BLaER1 treated with 17β-estradiol and CSF1 and Interleukin-3, amounts not matched to agents 10 nM and 100 nM (cell line): ENCODE measurements at regions not wholly inside any gene's neighbourhood (a gene's known extent, or its start where the extent isn't known, plus 50 kb on each side); places are given as distances from the start of the nearest gene placed in this dataset.

Experiments used
- H3K27ac ChIP-seq, 11 experiments: shearing (Covaris generic); formaldehyde crosslinking; 2 replicates each; pipeline ENCODE4 v1.8.1; 2022
- H3K27me3 ChIP-seq, 11 experiments: shearing (Covaris generic); formaldehyde crosslinking; 2 replicates each; pipeline ENCODE4 v1.8.1; 2022
- H3K36me3 ChIP-seq, 11 experiments: shearing (Covaris generic); formaldehyde crosslinking; 2 replicates each; pipeline ENCODE4 v1.8.1; 2022
- H3K4me1 ChIP-seq, 10 experiments: shearing (Covaris generic); formaldehyde crosslinking; 2 replicates each; pipeline ENCODE4 v1.8.1; 2022
- H3K4me2 ChIP-seq, 11 experiments: shearing (Covaris generic); formaldehyde crosslinking; 2 replicates each; pipeline ENCODE4 v1.8.1; 2022
- H3K4me3 ChIP-seq, 10 experiments: shearing (Covaris generic); formaldehyde crosslinking; 2 replicates each; pipeline ENCODE4 v1.8.1; 2022
- H3K9ac ChIP-seq, 11 experiments: shearing (Covaris generic); formaldehyde crosslinking; 2 replicates each; pipeline ENCODE4 v1.8.1; 2022
- H3K9me3 ChIP-seq, 11 experiments: shearing (Covaris generic); formaldehyde crosslinking; replicated peaks in 1 of 11; 2 replicates each; pipeline ENCODE4 v1.8.1; 2022
- H4K20me1 ChIP-seq, 11 experiments: shearing (Covaris generic); formaldehyde crosslinking; 2 replicates each; pipeline ENCODE4 v1.8.1; 2022
- Cebpa-rat ChIP-seq, 11 experiments: shearing (Covaris generic); IDR thresholded peaks; 2 replicates each; pipeline ENCODE4 v1.8.1; 2022

- TF ChIP-seq Cebpa-rat (IDR thresholded peaks at IDR 0.05), result no peak
Observed at GRCh38 chr5:147168578-147169327, 66.1 kb upstream of the STK32A start.

GRCh38 chr5:147169399-147169798 is 65.4 kb upstream of the STK32A start:
- no peaks in the 10 kb centered on the region for H3K9me3 ChIP-seq
- H3K27ac ChIP-seq, result no peak overlapping the region
- peaks cover 0 to 19% (median 1%) of the 10 kb centered on the region in 10 experiments; a peak in 6 of 20 replicates for H3K4me1 ChIP-seq
- H3K36me3 ChIP-seq, result no peaks in the 10 kb centered on the region
- H3K4me2 ChIP-seq, result peak overlapping the region in 3 of 11 experiments; percentile 30 to 64 (median 40); a peak in 5 of 22 replicates
- TF ChIP-seq Cebpa-rat (IDR thresholded peaks at IDR 0.05), result no peak
- no peak overlapping the region for H3K9ac ChIP-seq
- no peaks in the 10 kb centered on the region for H4K20me1 ChIP-seq
- no peaks in the 10 kb centered on the region for H3K27me3 ChIP-seq
- no peak overlapping the region for H3K4me3 ChIP-seq

More at GRCh38 chr5:147168578-147169327, 66.1 kb upstream of the STK32A start:
- Histone ChIP-seq H3K9ac (no peak overlapping the region), H3K27ac (no peak overlapping the region), H3K36me3 (no peaks in the 10 kb centered on the region), H4K20me1 (no peaks in the 10 kb centered on the region), H3K4me2 (peak overlapping the region in 3 of 11 experiments; percentile 30 to 64 (median 40); a peak in 6 of 22 replicates), H3K9me3 (no peaks in the 10 kb centered on the region), H3K4me3 (no peak overlapping the region), H3K4me1 (peaks cover 0 to 19% (median 1%) of the 10 kb centered on the region in 10 experiments; a peak in 6 of 20 replicates), H3K27me3 (no peaks in the 10 kb centered on the region)

DNA sequence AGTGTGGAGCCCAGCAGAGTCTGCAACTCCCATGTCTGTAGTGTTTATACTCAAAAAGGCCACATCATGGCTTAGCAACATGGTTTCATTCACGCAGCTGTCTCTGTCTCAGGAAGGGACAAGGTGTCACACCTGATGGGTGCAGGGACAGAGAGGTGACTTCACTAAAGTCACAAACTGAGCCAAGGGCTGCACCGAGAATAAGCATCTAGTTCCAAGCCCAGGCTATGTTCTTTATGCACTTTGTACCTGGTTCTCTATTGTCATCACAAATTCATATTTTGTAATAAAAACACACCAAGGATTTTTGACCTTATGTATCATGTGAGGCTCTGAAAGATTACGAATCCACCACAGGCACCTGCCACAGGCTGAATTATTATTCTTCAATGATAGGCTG is 64.9 kb upstream of the STK32A start:
- H3K4me2 ChIP-seq, result no peak overlapping the region; a peak in 1 of 22 replicates
- no peaks in the 10 kb centered on the region for H3K9me3 ChIP-seq
- H3K4me1 ChIP-seq, result peaks cover 0 to 19% (median 1%) of the 10 kb centered on the region in 10 experiments; a peak in 6 of 20 replicates
- H3K9ac ChIP-seq, result no peak overlapping the region
- no peaks in the 10 kb centered on the region for H3K27me3 ChIP-seq
- no peak overlapping the region for H3K27ac ChIP-seq
- no peaks in the 10 kb centered on the region for H4K20me1 ChIP-seq
- no peaks in the 10 kb centered on the region for H3K36me3 ChIP-seq
- TF ChIP-seq Cebpa-rat (IDR thresholded peaks at IDR 0.05), result no peak
- no peak overlapping the region for H3K4me3 ChIP-seq

- no peak overlapping the region for H3K9ac ChIP-seq
- no peaks in the 10 kb centered on the region for H3K27me3 ChIP-seq
- no peaks in the 10 kb centered on the region for H3K9me3 ChIP-seq
- H3K27ac ChIP-seq, result no peak overlapping the region
- peaks cover 0 to 19% (median 1%) of the 10 kb centered on the region in 10 experiments; a peak in 6 of 20 replicates for H3K4me1 ChIP-seq
- H3K36me3 ChIP-seq, result no peaks in the 10 kb centered on the region
- H3K4me2 ChIP-seq, result no peak overlapping the region
- no peaks in the 10 kb centered on the region for H4K20me1 ChIP-seq
- H3K4me3 ChIP-seq, result no peak overlapping the region
- no peak for TF ChIP-seq Cebpa-rat (IDR thresholded peaks at IDR 0.05)
Observed at GRCh38 chr5:147170603-147171002, 64.2 kb upstream of the STK32A start.

GRCh38 chr5:147174671-147175265 is 60.1 kb upstream of the STK32A start:
- peaks cover 0 to 3% (median 0%) of the 10 kb centered on the region in 10 experiments; a peak in 1 of 20 replicates for H3K4me1 ChIP-seq
- no peaks in the 10 kb centered on the region for H4K20me1 ChIP-seq
- no peak overlapping the region for H3K27ac ChIP-seq
- H3K4me2 ChIP-seq, result no peak overlapping the region
- no peaks in the 10 kb centered on the region for H3K36me3 ChIP-seq
- no peak for TF ChIP-seq Cebpa-rat (IDR thresholded peaks at IDR 0.05)
- H3K27me3 ChIP-seq, result no peaks in the 10 kb centered on the region
- no peaks in the 10 kb centered on the region for H3K9me3 ChIP-seq
- H3K9ac ChIP-seq, result no peak overlapping the region
- no peak overlapping the region for H3K4me3 ChIP-seq

DNA sequence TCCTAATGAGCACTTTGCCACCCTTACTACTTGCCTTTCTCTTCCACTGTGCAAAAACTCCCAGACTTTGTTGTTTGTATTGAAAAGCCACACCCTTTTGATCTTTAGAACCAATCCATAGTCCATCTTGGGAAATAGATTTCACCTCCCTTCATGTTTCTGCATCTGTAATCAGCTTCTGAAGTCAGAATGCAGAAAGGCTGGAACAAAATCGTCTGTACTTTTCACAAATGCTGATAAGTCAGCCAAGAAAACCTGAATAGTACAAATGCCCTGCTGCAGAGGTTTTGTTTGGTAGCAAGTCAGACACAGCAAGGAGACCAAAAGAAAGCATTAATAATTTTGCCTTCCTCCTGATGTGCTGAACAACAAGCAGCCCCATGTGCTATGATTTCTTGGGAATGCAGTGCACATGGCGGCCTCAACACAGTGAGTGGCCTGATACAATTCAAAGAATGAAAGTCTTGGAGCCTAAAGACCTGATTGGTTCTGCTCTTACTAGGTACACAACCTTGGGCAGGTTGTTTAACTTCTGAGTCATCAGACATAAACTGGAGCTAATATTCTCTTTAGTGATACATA is 59.2 kb upstream of the STK32A start:
- TF ChIP-seq Cebpa-rat (IDR thresholded peaks at IDR 0.05), result no peak
- Histone ChIP-seq H3K27me3 (no peaks in the 10 kb centered on the region), H3K9ac (no peak overlapping the region), H3K4me2 (no peak overlapping the region), H3K4me1 (0 out of 20 replicates have a peak, but pooled peaks cover 0 to 1% (median 0%) of the 10 kb centered on the region in 10 experiments), H3K36me3 (no peaks in the 10 kb centered on the region), H3K27ac (no peak overlapping the region), H4K20me1 (no peaks in the 10 kb centered on the region), H3K9me3 (no peaks in the 10 kb centered on the region), H3K4me3 (no peak overlapping the region)

GRCh38 chr5:147176422-147176821 is 58.4 kb upstream of the STK32A start:
- Histone ChIP-seq H3K9me3 (no peaks in the 10 kb centered on the region), H3K36me3 (no peaks in the 10 kb centered on the region), H3K4me2 (no peak overlapping the region), H3K9ac (no peak overlapping the region), H3K27me3 (no peaks in the 10 kb centered on the region), H4K20me1 (no peaks in the 10 kb centered on the region), H3K4me1 (no peaks in the 10 kb centered on the region), H3K4me3 (no peak overlapping the region), H3K27ac (no peak overlapping the region)
- TF ChIP-seq Cebpa-rat (IDR thresholded peaks at IDR 0.05), result no peak

DNA sequence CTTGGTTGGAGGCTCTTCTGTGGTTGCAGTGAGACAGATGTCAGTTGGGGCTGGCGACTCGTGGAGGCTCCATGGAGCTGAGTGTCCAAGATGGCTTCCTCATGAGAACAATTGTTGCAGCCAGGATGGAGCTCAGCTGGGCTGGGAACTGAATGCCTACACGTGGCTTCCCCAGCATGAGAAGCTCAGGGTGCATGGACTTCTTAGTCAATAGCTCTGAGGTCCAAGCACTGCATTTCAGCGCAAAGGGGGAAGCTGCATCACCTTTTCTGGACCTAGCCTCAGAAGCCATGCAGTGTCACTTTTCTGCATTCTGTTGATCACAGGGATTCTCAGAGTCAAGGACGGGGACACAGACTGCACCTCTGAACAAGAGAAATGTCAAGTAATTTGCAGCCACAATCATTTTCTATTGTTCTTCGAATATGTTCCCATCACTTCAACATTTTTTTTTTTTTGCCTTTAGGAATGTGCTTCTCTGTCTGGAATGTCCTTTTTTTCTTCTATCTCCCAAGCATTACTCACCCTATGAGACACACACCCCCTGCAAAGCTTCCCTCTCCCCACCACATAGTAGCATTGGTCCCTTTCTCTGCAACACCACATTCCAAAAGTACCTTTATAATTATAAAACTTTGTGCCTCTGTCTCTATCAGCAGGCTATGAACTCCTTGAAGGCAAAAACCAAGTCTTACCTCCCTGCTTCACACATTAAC is 57.5 kb upstream of the STK32A start:
- H4K20me1 ChIP-seq, result no peaks in the 10 kb centered on the region
- no peak overlapping the region for H3K4me3 ChIP-seq
- no peak overlapping the region for H3K9ac ChIP-seq
- no peaks in the 10 kb centered on the region for H3K9me3 ChIP-seq
- no peak overlapping the region for H3K4me2 ChIP-seq
- no peaks in the 10 kb centered on the region for H3K27me3 ChIP-seq
- H3K27ac ChIP-seq, result no peak overlapping the region
- no peaks in the 10 kb centered on the region for H3K36me3 ChIP-seq
- H3K4me1 ChIP-seq, result no peaks in the 10 kb centered on the region
- TF ChIP-seq Cebpa-rat (IDR thresholded peaks at IDR 0.05), result no peak

DNA sequence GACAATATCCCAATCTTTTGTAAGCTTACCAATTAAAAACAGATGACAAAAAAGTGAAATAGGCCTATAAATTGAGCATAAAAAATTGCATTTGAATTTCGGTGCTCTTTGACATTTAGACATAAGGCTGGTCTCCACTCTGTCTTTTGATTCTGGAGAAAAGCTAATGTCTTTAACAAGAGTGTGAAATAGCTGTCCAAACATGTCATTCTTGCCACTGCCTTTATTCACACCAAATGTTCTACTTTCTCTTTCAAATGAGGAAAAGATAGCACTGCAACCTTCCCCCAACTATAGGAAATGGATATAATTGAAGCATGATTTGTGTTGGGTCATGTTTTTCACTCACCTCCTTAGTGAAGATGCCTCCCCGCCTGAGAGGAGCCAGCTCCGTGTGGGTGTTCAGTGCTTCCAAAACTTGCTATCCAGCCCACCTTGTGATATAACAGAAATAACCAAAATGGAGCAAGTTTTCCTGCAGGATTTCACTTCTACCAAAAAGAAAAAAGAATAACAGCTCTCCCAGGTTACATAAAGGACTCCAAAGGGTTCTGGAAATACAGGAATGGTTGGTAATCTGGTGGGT is 55.2 kb upstream of the STK32A start:
- no peak for TF ChIP-seq Cebpa-rat (IDR thresholded peaks at IDR 0.05)
- Histone ChIP-seq H3K4me3 (no peak overlapping the region), H4K20me1 (no peaks in the 10 kb centered on the region), H3K4me2 (no peak overlapping the region), H3K4me1 (no peaks in the 10 kb centered on the region), H3K36me3 (no peaks in the 10 kb centered on the region), H3K27ac (no peak overlapping the region), H3K9me3 (no peaks in the 10 kb centered on the region), H3K9ac (no peak overlapping the region), H3K27me3 (no peaks in the 10 kb centered on the region)
